Osteoblast (primary cell): ENCODE measurements at regions not wholly inside any gene's neighbourhood (a gene's known extent, or its start where the extent isn't known, plus 50 kb on each side); places are given as distances from the start of the nearest gene placed in this dataset.

ENCODE experiments used
- DNase-seq: peaks from one replicate; pipeline ENCODE4 v3.0.0; 2011; ENCODE audit warnings: low spot score, mixed read lengths; ENCODE audit not compliant: insufficient read length; ENCODE audit errors: missing footprints
- H2AFZ ChIP-seq: 2 replicates; pipeline ENCODE4 v1.6.0; 2011; ENCODE audit warnings: mild to moderate bottlenecking, low read length
- H3K27ac ChIP-seq: 2 replicates; pipeline ENCODE4 v1.5.1; 2011; ENCODE audit warnings: mild to moderate bottlenecking, low read depth, low read length, moderate library complexity
- H3K27me3 ChIP-seq: 2 replicates; pipeline ENCODE4 v1.6.0; 2012; ENCODE audit warnings: mild to moderate bottlenecking, control low read depth, inconsistent platforms, low read length, moderate library complexity; ENCODE audit not compliant: insufficient read depth
- H3K36me3 ChIP-seq: 2 replicates; pipeline ENCODE4 v1.5.1; 2011; ENCODE audit warnings: mild to moderate bottlenecking, low read length, control low read depth, moderate library complexity; ENCODE audit not compliant: insufficient read depth
- H3K4me1 ChIP-seq: 2 replicates; pipeline ENCODE4 v1.5.1; 2011; ENCODE audit warnings: mild to moderate bottlenecking, low read length, control low read depth, moderate library complexity; ENCODE audit not compliant: insufficient read depth
- H3K4me2 ChIP-seq: 2 replicates; pipeline ENCODE4 v1.6.0; 2011; ENCODE audit warnings: mild to moderate bottlenecking, low read length; ENCODE audit not compliant: insufficient read depth
- H3K4me3 ChIP-seq: fragments of 200-600 bp; sonication (generic); 3 replicates; pipeline ENCODE4 v1.5.1; 2012; ENCODE audit warnings: mild to moderate bottlenecking, low read length, inconsistent platforms; ENCODE audit not compliant: insufficient read depth
- H3K79me2 ChIP-seq: 2 replicates; pipeline ENCODE4 v1.6.0; 2012; ENCODE audit warnings: mild to moderate bottlenecking, low read length, control low read depth, inconsistent platforms; ENCODE audit not compliant: insufficient read depth
- H3K9me3 ChIP-seq: 2 replicates; pipeline ENCODE4 v1.5.1; 2011; ENCODE audit warnings: low read depth, low read length, control low read depth
- H4K20me1 ChIP-seq: 2 replicates; pipeline ENCODE4 v1.6.0; 2012; ENCODE audit warnings: mild to moderate bottlenecking, low read length, control low read depth; ENCODE audit not compliant: insufficient read depth
- TF ChIP-seq, protein P1 (sequence below): IDR thresholded peaks from 2 replicates; pipeline ENCODE4 v1.5.1; 2011; ENCODE audit warnings: mild to moderate bottlenecking, low read depth, low read length, moderate library complexity; ENCODE audit errors: extremely low read depth

DNA sequence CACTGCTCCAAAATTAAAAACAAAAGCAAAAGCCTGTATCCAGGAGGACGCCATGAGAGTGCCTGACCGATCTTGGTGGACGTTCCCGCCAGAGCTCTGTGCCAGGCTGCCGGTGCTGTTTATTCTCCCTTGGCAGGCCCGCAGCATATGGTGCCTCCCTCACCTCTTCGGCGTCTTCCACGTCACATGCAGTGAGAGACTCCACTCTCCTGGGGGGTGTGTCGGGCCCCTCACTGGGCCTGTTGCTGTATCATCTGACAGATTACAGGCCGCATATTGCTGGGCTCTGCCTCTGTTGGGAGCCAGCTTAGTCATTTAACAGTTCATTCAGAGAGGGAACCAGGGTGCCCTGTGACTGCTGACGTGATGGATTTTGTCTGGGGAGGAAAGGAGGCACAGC, 86.4 kb upstream of the ARRDC4 start:
- Histone ChIP-seq H3K4me2 (no peak overlapping the region), H2AFZ (no peak overlapping the region), H3K36me3 (no peaks in the 10 kb centered on the region), H4K20me1 (no peaks in the 10 kb centered on the region), H3K4me3 (no peak overlapping the region), H3K4me1 (no peaks in the 10 kb centered on the region), H3K9me3 (no peaks in the 10 kb centered on the region), H3K79me2 (no peaks in the 10 kb centered on the region), H3K27ac (no peak overlapping the region), H3K27me3 (no peaks in the 10 kb centered on the region)
- DNase-seq, result peak; percentile 55
- TF ChIP-seq, protein P1, sequence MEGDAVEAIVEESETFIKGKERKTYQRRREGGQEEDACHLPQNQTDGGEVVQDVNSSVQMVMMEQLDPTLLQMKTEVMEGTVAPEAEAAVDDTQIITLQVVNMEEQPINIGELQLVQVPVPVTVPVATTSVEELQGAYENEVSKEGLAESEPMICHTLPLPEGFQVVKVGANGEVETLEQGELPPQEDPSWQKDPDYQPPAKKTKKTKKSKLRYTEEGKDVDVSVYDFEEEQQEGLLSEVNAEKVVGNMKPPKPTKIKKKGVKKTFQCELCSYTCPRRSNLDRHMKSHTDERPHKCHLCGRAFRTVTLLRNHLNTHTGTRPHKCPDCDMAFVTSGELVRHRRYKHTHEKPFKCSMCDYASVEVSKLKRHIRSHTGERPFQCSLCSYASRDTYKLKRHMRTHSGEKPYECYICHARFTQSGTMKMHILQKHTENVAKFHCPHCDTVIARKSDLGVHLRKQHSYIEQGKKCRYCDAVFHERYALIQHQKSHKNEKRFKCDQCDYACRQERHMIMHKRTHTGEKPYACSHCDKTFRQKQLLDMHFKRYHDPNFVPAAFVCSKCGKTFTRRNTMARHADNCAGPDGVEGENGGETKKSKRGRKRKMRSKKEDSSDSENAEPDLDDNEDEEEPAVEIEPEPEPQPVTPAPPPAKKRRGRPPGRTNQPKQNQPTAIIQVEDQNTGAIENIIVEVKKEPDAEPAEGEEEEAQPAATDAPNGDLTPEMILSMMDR, result no peak

DNA sequence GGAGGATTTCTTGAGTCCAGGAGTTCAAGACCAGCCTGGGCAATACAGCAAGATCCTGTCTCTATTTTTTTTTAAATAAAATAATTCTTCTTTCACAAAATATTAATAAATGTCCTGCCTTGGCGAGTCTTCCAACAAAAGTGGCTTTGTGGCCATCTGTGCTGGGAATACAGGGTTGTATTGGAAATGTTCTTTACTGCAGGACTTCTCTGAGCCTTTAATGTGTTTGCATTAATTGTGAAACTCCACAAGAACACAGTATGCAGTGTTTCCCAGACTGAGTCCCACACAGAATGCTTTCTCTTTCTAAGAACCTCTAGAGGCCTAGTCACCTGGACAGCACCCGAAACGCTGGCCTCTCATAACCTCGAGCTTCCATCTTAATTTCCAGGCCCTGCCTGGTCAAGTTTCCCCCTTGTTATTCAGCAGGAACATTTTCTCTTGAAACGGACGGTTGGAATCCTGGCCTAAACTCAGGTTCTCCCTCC, 85.4 kb upstream of the ARRDC4 start:
- Histone ChIP-seq H3K27ac (no peak overlapping the region), H4K20me1 (no peaks in the 10 kb centered on the region), H3K4me3 (no peak overlapping the region), H3K27me3 (no peaks in the 10 kb centered on the region), H2AFZ (peak overlapping the region; percentile 22), H3K4me2 (no peak overlapping the region), H3K36me3 (no peaks in the 10 kb centered on the region), H3K9me3 (no peaks in the 10 kb centered on the region), H3K4me1 (no peaks in the 10 kb centered on the region), H3K79me2 (no peaks in the 10 kb centered on the region)
- TF ChIP-seq, protein P1, result no peak
- DNase-seq, result no peak

- no peaks in the 10 kb centered on the region for H3K4me1 ChIP-seq
- H3K4me3 ChIP-seq, result no peak overlapping the region
- no peak overlapping the region for H3K27ac ChIP-seq
- H2AFZ ChIP-seq, result no peak overlapping the region
- no peaks in the 10 kb centered on the region for H3K79me2 ChIP-seq
- no peak for DNase-seq
- H4K20me1 ChIP-seq, result no peaks in the 10 kb centered on the region
- H3K4me2 ChIP-seq, result no peak overlapping the region
- TF ChIP-seq, protein P1, result no peak
- H3K36me3 ChIP-seq, result no peaks in the 10 kb centered on the region
- no peaks in the 10 kb centered on the region for H3K9me3 ChIP-seq
- no peaks in the 10 kb centered on the region for H3K27me3 ChIP-seq
These were observed 84.8 kb upstream of the ARRDC4 start for GRCh38 chr15:97875513-97876280.

- H3K4me1 ChIP-seq, result no peaks in the 10 kb centered on the region
- no peaks in the 10 kb centered on the region for H3K27me3 ChIP-seq
- no peak for DNase-seq
- H3K9me3 ChIP-seq, result no peaks in the 10 kb centered on the region
- no peaks in the 10 kb centered on the region for H3K79me2 ChIP-seq
- no peaks in the 10 kb centered on the region for H3K36me3 ChIP-seq
- no peak overlapping the region for H3K4me3 ChIP-seq
- TF ChIP-seq, protein P1, result no peak
- H3K27ac ChIP-seq, result no peak overlapping the region
- H4K20me1 ChIP-seq, result no peaks in the 10 kb centered on the region
- no peak overlapping the region for H3K4me2 ChIP-seq
- H2AFZ ChIP-seq, result no peak overlapping the region
These were observed 84.2 kb upstream of the ARRDC4 start for GRCh38 chr15:97876281-97876675.
